ENCODE measurements at regions not wholly inside any gene's neighbourhood (a gene's known extent, or its start where the extent isn't known, plus 50 kb on each side); places are given as distances from the start of the nearest gene placed in this dataset.

- TF ChIP-seq SP1 (IDR thresholded peaks at IDR 0.05; ENCODE audit: low read depth, low read length) (peak; percentile 79), PAX8 (IDR thresholded peaks at IDR 0.05) (no peak), SMC3 (IDR thresholded peaks at IDR 0.05; ENCODE audit: borderline replicate concordance, low read length) (peak; percentile 10; the same call in 1 of the 2 replicates), NFYA (IDR thresholded peaks at IDR 0.05; ENCODE audit: borderline replicate concordance, low read depth, low read length) (no peak), DPF2 (IDR thresholded peaks at IDR 0.05) (peak; percentile 83), JUNB (IDR thresholded peaks at IDR 0.05) (peak; percentile 52), TAF1 (IDR thresholded peaks at IDR 0.05; ENCODE audit: borderline replicate concordance, low read depth, low read length) (0 out of 2 replicates have a peak, but pooled peaks have one; percentile 34), RUNX3 (IDR thresholded peaks at IDR 0.05; ENCODE audit: low read length) (peak; percentile 93), CREB1 (IDR thresholded peaks at IDR 0.05; ENCODE audit: low read depth) (peak; percentile 88), RAD51 (IDR thresholded peaks at IDR 0.05) (peak; percentile 86), EZH2 (IDR thresholded peaks at IDR 0.05; ENCODE audit: borderline replicate concordance, control insufficient read depth, low read depth, low read length) (no peak), NR2F1 (conservative IDR thresholded peaks at IDR 0.05) (peak; percentile 100), RB1 (IDR thresholded peaks at IDR 0.05; ENCODE audit: borderline replicate concordance) (no peak), MLLT1 (IDR thresholded peaks at IDR 0.05) (peak; percentile 90), EED (IDR thresholded peaks at IDR 0.05; ENCODE audit: low read depth) (peak; percentile 92), POU2F2 (IDR thresholded peaks at IDR 0.05; ENCODE audit: borderline replicate concordance, low read depth, low read length) (peak; percentile 85), ATF3 (IDR thresholded peaks at IDR 0.05; ENCODE audit: borderline replicate concordance, extremely low read depth, low read depth, low read length) (no peak), FOXK2 (IDR thresholded peaks at IDR 0.05) (no peak; the same call in none of the 2 replicates), RCOR1 (conservative IDR thresholded peaks at IDR 0.05; ENCODE audit: low read depth, low read length) (no peak), SMARCA5 (IDR thresholded peaks at IDR 0.05) (peak; percentile 77), NBN (IDR thresholded peaks at IDR 0.05) (peak; percentile 92), KLF5 (IDR thresholded peaks at IDR 0.05; ENCODE audit: partially characterized antibody) (peak; percentile 95), ZNF217 (IDR thresholded peaks at IDR 0.05) (peak; percentile 14; the same call in 1 of the 2 replicates), RELA (IDR thresholded peaks at IDR 0.05; ENCODE audit: borderline replicate concordance, partially characterized antibody) (peak; percentile 98)
- TF ChIP-seq, protein P1, sequence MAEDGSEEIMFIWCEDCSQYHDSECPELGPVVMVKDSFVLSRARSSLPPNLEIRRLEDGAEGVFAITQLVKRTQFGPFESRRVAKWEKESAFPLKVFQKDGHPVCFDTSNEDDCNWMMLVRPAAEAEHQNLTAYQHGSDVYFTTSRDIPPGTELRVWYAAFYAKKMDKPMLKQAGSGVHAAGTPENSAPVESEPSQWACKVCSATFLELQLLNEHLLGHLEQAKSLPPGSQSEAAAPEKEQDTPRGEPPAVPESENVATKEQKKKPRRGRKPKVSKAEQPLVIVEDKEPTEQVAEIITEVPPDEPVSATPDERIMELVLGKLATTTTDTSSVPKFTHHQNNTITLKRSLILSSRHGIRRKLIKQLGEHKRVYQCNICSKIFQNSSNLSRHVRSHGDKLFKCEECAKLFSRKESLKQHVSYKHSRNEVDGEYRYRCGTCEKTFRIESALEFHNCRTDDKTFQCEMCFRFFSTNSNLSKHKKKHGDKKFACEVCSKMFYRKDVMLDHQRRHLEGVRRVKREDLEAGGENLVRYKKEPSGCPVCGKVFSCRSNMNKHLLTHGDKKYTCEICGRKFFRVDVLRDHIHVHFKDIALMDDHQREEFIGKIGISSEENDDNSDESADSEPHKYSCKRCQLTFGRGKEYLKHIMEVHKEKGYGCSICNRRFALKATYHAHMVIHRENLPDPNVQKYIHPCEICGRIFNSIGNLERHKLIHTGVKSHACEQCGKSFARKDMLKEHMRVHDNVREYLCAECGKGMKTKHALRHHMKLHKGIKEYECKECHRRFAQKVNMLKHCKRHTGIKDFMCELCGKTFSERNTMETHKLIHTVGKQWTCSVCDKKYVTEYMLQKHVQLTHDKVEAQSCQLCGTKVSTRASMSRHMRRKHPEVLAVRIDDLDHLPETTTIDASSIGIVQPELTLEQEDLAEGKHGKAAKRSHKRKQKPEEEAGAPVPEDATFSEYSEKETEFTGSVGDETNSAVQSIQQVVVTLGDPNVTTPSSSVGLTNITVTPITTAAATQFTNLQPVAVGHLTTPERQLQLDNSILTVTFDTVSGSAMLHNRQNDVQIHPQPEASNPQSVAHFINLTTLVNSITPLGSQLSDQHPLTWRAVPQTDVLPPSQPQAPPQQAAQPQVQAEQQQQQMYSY (CRISPR knock-in tag; IDR thresholded peaks at IDR 0.05): 0 out of 2 replicates have a peak, but pooled peaks have one; percentile 29
- TF ChIP-seq, protein P2, sequence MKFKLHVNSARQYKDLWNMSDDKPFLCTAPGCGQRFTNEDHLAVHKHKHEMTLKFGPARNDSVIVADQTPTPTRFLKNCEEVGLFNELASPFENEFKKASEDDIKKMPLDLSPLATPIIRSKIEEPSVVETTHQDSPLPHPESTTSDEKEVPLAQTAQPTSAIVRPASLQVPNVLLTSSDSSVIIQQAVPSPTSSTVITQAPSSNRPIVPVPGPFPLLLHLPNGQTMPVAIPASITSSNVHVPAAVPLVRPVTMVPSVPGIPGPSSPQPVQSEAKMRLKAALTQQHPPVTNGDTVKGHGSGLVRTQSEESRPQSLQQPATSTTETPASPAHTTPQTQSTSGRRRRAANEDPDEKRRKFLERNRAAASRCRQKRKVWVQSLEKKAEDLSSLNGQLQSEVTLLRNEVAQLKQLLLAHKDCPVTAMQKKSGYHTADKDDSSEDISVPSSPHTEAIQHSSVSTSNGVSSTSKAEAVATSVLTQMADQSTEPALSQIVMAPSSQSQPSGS (IDR thresholded peaks at IDR 0.05; ENCODE audit: low read length): peak; percentile 68; the same call in 1 of the 2 replicates
These were observed 90.9 kb upstream of the SMNDC1 start (continued) for GRCh38 chr10:110395350-110396283.
